IPS-18a (cell line): ENCODE measurements at regions not wholly inside any gene's neighbourhood (a gene's known extent, or its start where the extent isn't known, plus 50 kb on each side); places are given as distances from the start of the nearest gene placed in this dataset.

Source experiments
- H3K27ac ChIP-seq: one replicate; pipeline ENCODE4 v1.5.1; 2013; ENCODE audit warnings: low read length
- H3K27me3 ChIP-seq: one replicate; pipeline ENCODE4 v1.6.1; 2013; ENCODE audit warnings: mild to moderate bottlenecking, low read length; ENCODE audit not compliant: control insufficient read depth, insufficient read depth
- H3K36me3 ChIP-seq: one replicate; pipeline ENCODE4 v1.6.1; 2013; ENCODE audit warnings: low read depth, low read length; ENCODE audit not compliant: control insufficient read depth
- H3K4me1 ChIP-seq: one replicate; pipeline ENCODE4 v1.6.1; 2013; ENCODE audit warnings: low read depth, low read length; ENCODE audit not compliant: control insufficient read depth
- H3K4me3 ChIP-seq: one replicate; pipeline ENCODE4 v1.5.1; 2013; ENCODE audit warnings: low read length
- H3K9ac ChIP-seq: one replicate; pipeline ENCODE4 v1.6.1; 2013; ENCODE audit warnings: mild to moderate bottlenecking, low read length, moderate library complexity
- H3K9me3 ChIP-seq: one replicate; pipeline ENCODE4 v1.6.1; 2013; ENCODE audit warnings: low read depth, low read length; ENCODE audit not compliant: control insufficient read depth

GRCh38 chr7:46814516-46815250 lies 767.2 kb downstream of the TNS3 start:
- H3K27me3 ChIP-seq = no peaks in the 10 kb centered on the region
- H3K4me1 ChIP-seq = peaks cover 2% of the 10 kb centered on the region

GRCh38 chr7:46812101-46812675 lies 769.7 kb downstream of the TNS3 start:
- Histone ChIP-seq H3K9ac (no peak overlapping the region), H3K27ac (no peak overlapping the region), H3K9me3 (no peaks in the 10 kb centered on the region), H3K27me3 (no peaks in the 10 kb centered on the region), H3K4me3 (no peak overlapping the region), H3K36me3 (no peaks in the 10 kb centered on the region), H3K4me1 (peaks cover 2% of the 10 kb centered on the region)

More at GRCh38 chr7:46814516-46815250, 767.2 kb downstream of the TNS3 start:
- no peak overlapping the region for H3K9ac ChIP-seq
- H3K36me3 ChIP-seq = no peaks in the 10 kb centered on the region
- no peak overlapping the region for H3K4me3 ChIP-seq
- H3K27ac ChIP-seq = no peak overlapping the region
- no peaks in the 10 kb centered on the region for H3K9me3 ChIP-seq

GRCh38 chr7:46811529-46811928 lies 770.4 kb downstream of the TNS3 start:
- no peaks in the 10 kb centered on the region for H3K36me3 ChIP-seq
- H3K27me3 ChIP-seq = no peaks in the 10 kb centered on the region
- no peak overlapping the region for H3K4me3 ChIP-seq
- H3K27ac ChIP-seq = no peak overlapping the region
- H3K9ac ChIP-seq = no peak overlapping the region
- peaks cover 2% of the 10 kb centered on the region for H3K4me1 ChIP-seq
- H3K9me3 ChIP-seq = no peaks in the 10 kb centered on the region

- H3K9me3 ChIP-seq = no peaks in the 10 kb centered on the region
- no peak overlapping the region for H3K27ac ChIP-seq
- no peak overlapping the region for H3K4me3 ChIP-seq
- H3K4me1 ChIP-seq = peaks cover 2% of the 10 kb centered on the region
- H3K27me3 ChIP-seq = no peaks in the 10 kb centered on the region
- no peak overlapping the region for H3K9ac ChIP-seq
- no peaks in the 10 kb centered on the region for H3K36me3 ChIP-seq
These were observed 770.9 kb downstream of the TNS3 start for GRCh38 chr7:46810986-46811385.

DNA sequence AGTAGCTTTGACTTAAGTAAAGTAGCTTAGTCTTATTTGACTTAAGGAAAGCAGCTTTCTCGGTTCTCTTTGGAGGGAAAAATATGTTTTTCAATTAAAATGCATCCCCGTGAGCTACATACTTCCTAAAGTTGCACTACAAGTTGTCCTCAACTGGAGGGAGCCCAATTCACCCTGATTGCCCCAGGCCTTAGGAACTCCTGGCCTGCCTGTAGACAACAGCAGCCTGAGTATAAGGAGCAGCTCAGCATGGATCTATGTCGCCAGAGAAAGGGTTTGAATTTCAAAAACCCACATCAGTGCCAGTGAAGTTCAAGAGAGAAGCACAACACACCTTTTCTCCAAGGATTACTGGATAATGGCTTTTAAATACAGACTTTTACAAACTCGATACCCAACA lies 772.0 kb downstream of the TNS3 start:
- no peaks in the 10 kb centered on the region for H3K27me3 ChIP-seq
- H3K36me3 ChIP-seq = no peaks in the 10 kb centered on the region
- H3K4me3 ChIP-seq = no peak overlapping the region
- H3K27ac ChIP-seq = no peak overlapping the region
- H3K9me3 ChIP-seq = no peaks in the 10 kb centered on the region
- H3K9ac ChIP-seq = no peak overlapping the region
- H3K4me1 ChIP-seq = peaks cover 2% of the 10 kb centered on the region

DNA sequence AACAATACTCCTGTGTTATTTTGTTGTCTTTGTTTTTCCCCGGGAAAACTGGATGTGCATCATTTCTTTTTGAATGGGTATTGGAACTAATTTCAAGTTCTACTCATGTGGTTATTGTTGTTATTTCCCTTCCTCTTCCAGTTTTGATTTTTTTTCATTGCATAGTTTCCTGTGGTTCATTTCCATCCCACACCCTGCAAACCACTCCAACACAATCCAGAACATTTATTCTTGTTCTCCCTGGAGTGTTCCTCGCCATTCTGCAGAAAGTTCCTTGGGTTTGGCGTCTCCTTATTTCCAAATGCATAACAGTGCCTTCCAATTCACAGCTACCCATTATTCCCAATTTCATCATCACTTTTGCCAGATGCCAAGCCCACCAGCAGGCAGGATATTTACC lies 775.1 kb downstream of the TNS3 start:
- Histone ChIP-seq H3K9me3 (no peaks in the 10 kb centered on the region), H3K9ac (no peak overlapping the region), H3K27ac (no peak overlapping the region), H3K4me1 (no peaks in the 10 kb centered on the region), H3K36me3 (no peaks in the 10 kb centered on the region), H3K27me3 (no peaks in the 10 kb centered on the region), H3K4me3 (no peak overlapping the region)

- Histone ChIP-seq H3K27ac (no peak overlapping the region), H3K9me3 (no peaks in the 10 kb centered on the region), H3K36me3 (no peaks in the 10 kb centered on the region), H3K4me3 (no peak overlapping the region), H3K9ac (no peak overlapping the region), H3K27me3 (no peaks in the 10 kb centered on the region), H3K4me1 (no peaks in the 10 kb centered on the region)
These were observed 779.4 kb downstream of the TNS3 start for GRCh38 chr7:46802479-46802878.

GRCh38 chr7:46791188-46791587 lies 790.7 kb downstream of the TNS3 start:
- H3K9ac ChIP-seq = no peak overlapping the region
- no peaks in the 10 kb centered on the region for H3K9me3 ChIP-seq
- no peaks in the 10 kb centered on the region for H3K36me3 ChIP-seq
- no peak overlapping the region for H3K27ac ChIP-seq
- H3K4me1 ChIP-seq = peaks cover 6% of the 10 kb centered on the region
- no peaks in the 10 kb centered on the region for H3K27me3 ChIP-seq
- no peak overlapping the region for H3K4me3 ChIP-seq

DNA sequence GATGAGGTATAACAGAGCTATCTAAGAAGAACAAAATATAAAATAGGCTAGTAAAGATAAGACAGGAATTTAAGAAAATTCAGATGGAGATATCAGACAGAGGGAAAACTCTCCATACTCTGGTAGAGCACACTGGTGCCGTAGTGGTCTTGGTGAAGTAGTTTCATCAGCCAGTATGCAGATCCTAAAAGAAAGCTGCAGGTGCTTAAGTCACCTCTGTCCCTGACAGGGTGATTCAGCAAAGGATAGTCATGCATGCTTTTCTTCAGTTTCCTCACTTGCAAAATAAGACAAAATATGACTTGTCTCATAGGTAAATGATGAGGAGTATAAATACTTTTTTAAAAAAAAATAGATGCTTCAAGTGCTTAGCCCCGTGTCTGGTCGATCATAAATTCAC lies 794.9 kb downstream of the TNS3 start:
- Histone ChIP-seq H3K4me1 (peaks cover 10% of the 10 kb centered on the region), H3K9ac (no peak overlapping the region), H3K4me3 (no peak overlapping the region), H3K9me3 (no peaks in the 10 kb centered on the region), H3K27me3 (no peaks in the 10 kb centered on the region), H3K36me3 (no peaks in the 10 kb centered on the region), H3K27ac (no peak overlapping the region)

DNA sequence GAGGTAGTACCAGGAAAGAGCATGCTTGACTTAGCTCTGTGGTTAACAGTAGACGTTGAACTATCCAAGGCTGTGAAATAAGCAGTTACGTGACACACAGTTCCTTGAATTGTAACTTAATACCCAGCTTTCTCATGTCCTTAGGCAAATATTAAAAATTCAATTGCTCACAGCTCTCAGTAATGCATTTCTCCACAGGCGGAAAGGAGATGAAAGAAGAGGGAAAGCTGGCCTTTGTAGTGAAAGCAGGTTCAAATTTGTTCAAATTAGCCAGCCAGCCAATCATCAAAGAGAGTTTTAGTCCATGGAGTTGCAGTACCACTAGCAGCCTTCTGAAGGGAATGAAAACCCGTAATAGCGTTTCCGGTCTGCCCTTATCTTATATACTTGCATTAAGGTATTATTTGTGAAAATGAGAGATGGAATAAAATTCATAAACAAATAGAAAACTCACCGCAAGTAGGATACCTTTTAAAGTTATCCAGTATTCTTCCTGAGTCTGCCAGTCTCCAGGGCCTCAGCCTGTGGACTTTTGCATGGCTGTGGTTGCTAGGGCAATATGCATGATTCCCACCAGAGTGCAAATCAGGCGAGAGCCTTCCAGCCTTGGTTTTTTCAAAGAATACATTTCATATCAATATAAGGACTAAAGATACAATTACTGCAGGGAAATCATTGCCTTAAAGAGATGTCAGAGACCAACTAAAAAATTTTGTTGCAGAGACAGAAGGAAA lies 795.5 kb downstream of the TNS3 start:
- no peaks in the 10 kb centered on the region for H3K36me3 ChIP-seq
- no peaks in the 10 kb centered on the region for H3K9me3 ChIP-seq
- peaks cover 10% of the 10 kb centered on the region for H3K4me1 ChIP-seq
- no peaks in the 10 kb centered on the region for H3K27me3 ChIP-seq
- no peak overlapping the region for H3K9ac ChIP-seq
- H3K27ac ChIP-seq = no peak overlapping the region
- H3K4me3 ChIP-seq = no peak overlapping the region

GRCh38 chr7:46784732-46785131 lies 797.2 kb downstream of the TNS3 start:
- H3K4me3 ChIP-seq = no peak overlapping the region
- no peaks in the 10 kb centered on the region for H3K9me3 ChIP-seq
- no peaks in the 10 kb centered on the region for H3K27me3 ChIP-seq
- no peak overlapping the region for H3K9ac ChIP-seq
- no peak overlapping the region for H3K27ac ChIP-seq
- H3K36me3 ChIP-seq = no peaks in the 10 kb centered on the region
- peaks cover 10% of the 10 kb centered on the region for H3K4me1 ChIP-seq
